H9 (cell line): ENCODE measurements at regions not wholly inside any gene's neighbourhood (a gene's known extent, or its start where the extent isn't known, plus 50 kb on each side); places are given as distances from the start of the nearest gene placed in this dataset.

Experiments
- DNase-seq: peaks from one replicate; pipeline ENCODE4 v3.0.0-alpha.2; 2017
- H2AFZ ChIP-seq: one replicate; pipeline ENCODE4 v1.6.1; 2013; ENCODE audit warnings: mild to moderate bottlenecking, low read length, control low read depth, moderate library complexity
- H2AK5ac ChIP-seq: 2 replicates; pipeline ENCODE4 v1.6.1; 2013; ENCODE audit warnings: low read length, control low read depth, mixed read lengths; ENCODE audit not compliant: insufficient read length
- H2BK120ac ChIP-seq: one replicate; pipeline ENCODE4 v1.6.1; 2013; ENCODE audit warnings: low read depth, mild to moderate bottlenecking, low read length, control low read depth, inconsistent platforms; ENCODE audit not compliant: poor library complexity, severe bottlenecking
- H2BK12ac ChIP-seq: 2 replicates; pipeline ENCODE4 v1.6.1; 2013; ENCODE audit warnings: low read length, control low read depth, mixed read lengths, low read depth; ENCODE audit not compliant: insufficient read length
- H2BK15ac ChIP-seq: 2 replicates; pipeline ENCODE4 v1.6.1; 2013; ENCODE audit warnings: low read depth, low read length, control low read depth
- H2BK20ac ChIP-seq: one replicate; pipeline ENCODE4 v1.6.1; 2013; ENCODE audit warnings: low read depth, mild to moderate bottlenecking, low read length, control low read depth, inconsistent platforms; ENCODE audit not compliant: poor library complexity, severe bottlenecking
- H2BK5ac ChIP-seq: 2 replicates; pipeline ENCODE4 v1.6.1; 2013; ENCODE audit warnings: low read length, control low read depth, mixed read lengths; ENCODE audit not compliant: insufficient read length
- H3K14ac ChIP-seq: 2 replicates; pipeline ENCODE4 v1.6.1; 2013; ENCODE audit warnings: low read length, control low read depth; ENCODE audit not compliant: insufficient read depth
- H3K18ac ChIP-seq: 2 replicates; pipeline ENCODE4 v1.6.1; 2013; ENCODE audit warnings: low read depth, mild to moderate bottlenecking, mixed read lengths, low read length, control low read depth; ENCODE audit not compliant: insufficient read length
- H3K23ac ChIP-seq: 2 replicates; pipeline ENCODE4 v1.6.1; 2013; ENCODE audit warnings: low read length, control low read depth, mixed read lengths, low read depth; ENCODE audit not compliant: insufficient read length
- H3K23me2 ChIP-seq: 2 replicates; pipeline ENCODE4 v1.6.1; 2013; ENCODE audit warnings: low read depth, mild to moderate bottlenecking, mixed read lengths, low read length, control low read depth; ENCODE audit not compliant: insufficient read length, poor library complexity, severe bottlenecking
- H3K27ac ChIP-seq: 2 replicates; pipeline ENCODE4 v1.5.1; 2013; ENCODE audit warnings: low read length, control low read depth, mixed read lengths, low read depth; ENCODE audit not compliant: insufficient read length
- H3K27me3 ChIP-seq: 2 replicates; pipeline ENCODE4 v1.6.1; 2013; ENCODE audit warnings: low read length, control low read depth, inconsistent platforms; ENCODE audit not compliant: insufficient read depth
- H3K4ac ChIP-seq: 2 replicates; pipeline ENCODE4 v1.6.1; 2013; ENCODE audit warnings: low read depth, mild to moderate bottlenecking, control low read depth, inconsistent platforms, low read length, moderate library complexity
- H3K4me1 ChIP-seq: 2 replicates; pipeline ENCODE4 v1.6.1; 2013; ENCODE audit warnings: low read length, control low read depth, inconsistent platforms; ENCODE audit not compliant: insufficient read depth
- H3K4me2 ChIP-seq: 2 replicates; pipeline ENCODE4 v1.6.1; 2013; ENCODE audit warnings: low read length, control low read depth, mixed read lengths; ENCODE audit not compliant: insufficient read length, insufficient read depth
- H3K56ac ChIP-seq: 2 replicates; pipeline ENCODE4 v1.6.1; 2013; ENCODE audit warnings: low read depth, mild to moderate bottlenecking, mixed read lengths, low read length, control low read depth; ENCODE audit not compliant: insufficient read length
- H3K79me1 ChIP-seq: 2 replicates; pipeline ENCODE4 v1.6.1; 2013; ENCODE audit warnings: low read depth, mild to moderate bottlenecking, moderate library complexity, low read length, control low read depth, inconsistent platforms; ENCODE audit not compliant: insufficient read depth, poor library complexity, severe bottlenecking
- H3K79me2 ChIP-seq: 2 replicates; pipeline ENCODE4 v1.6.1; 2013; ENCODE audit warnings: low read length, control low read depth, inconsistent platforms; ENCODE audit not compliant: insufficient read depth
- H3K9ac ChIP-seq: 2 replicates; pipeline ENCODE4 v1.6.1; 2013; ENCODE audit warnings: low read length, control low read depth, mixed read lengths; ENCODE audit not compliant: insufficient read length; ENCODE audit errors: extremely low read depth
- H3K9me3 ChIP-seq: one replicate; pipeline ENCODE4 v1.6.1; 2013; ENCODE audit warnings: low read depth, low read length, inconsistent platforms; ENCODE audit not compliant: control insufficient read depth
- H3T11ph ChIP-seq: one replicate; pipeline ENCODE4 v1.6.1; 2013; ENCODE audit warnings: mild to moderate bottlenecking, low read length, control low read depth, inconsistent platforms
- H4K20me1 ChIP-seq: one replicate; pipeline ENCODE4 v1.6.1; 2013; ENCODE audit not compliant: control insufficient read depth, insufficient read length, insufficient read depth
- H4K5ac ChIP-seq: 2 replicates; pipeline ENCODE4 v1.6.1; 2013; ENCODE audit warnings: low read depth, mild to moderate bottlenecking, mixed read lengths, low read length, control low read depth; ENCODE audit not compliant: insufficient read length
- H4K8ac ChIP-seq: replicated peaks from 2 replicates; pipeline ENCODE4 v1.6.1; 2013; ENCODE audit warnings: low read length, control low read depth, mixed read lengths, low read depth; ENCODE audit not compliant: insufficient read length
- H4K91ac ChIP-seq: 2 replicates; pipeline ENCODE4 v1.6.1; 2013; ENCODE audit warnings: low read depth, mild to moderate bottlenecking, moderate library complexity, mixed read lengths, low read length, control low read depth; ENCODE audit not compliant: insufficient read length
- H3K27ac Mint-ChIP-seq, 3 experiments: 2 replicates in 2 of 3; 3 replicates in 1 of 3; pipeline ENCODE4 v1.8.0; 2020 to 2021; ENCODE audit warnings: mixed read lengths in 3 of 3, mild to moderate bottlenecking in 1 of 3, moderate library complexity in 1 of 3
- H3K27me3 Mint-ChIP-seq: 2 replicates; pipeline ENCODE4 v1.8.0; 2021; ENCODE audit warnings: low read depth, mild to moderate bottlenecking, moderate library complexity, mixed read lengths
- H3K36me3 Mint-ChIP-seq, 3 experiments: 2 replicates in 2 of 3; 3 replicates in 1 of 3; pipeline ENCODE4 v1.8.0; 2020 to 2021; ENCODE audit warnings: low read depth in 3 of 3, mixed read lengths in 3 of 3; ENCODE audit not compliant: insufficient read depth in 1 of 3
- H3K4me1 Mint-ChIP-seq, 2 experiments: 2 replicates each; pipeline ENCODE4 v1.8.0; 2020; ENCODE audit warnings: mixed read lengths in 2 of 2
- H3K4me3 Mint-ChIP-seq, 2 experiments: 2 replicates in 1 of 2; 3 replicates in 1 of 2; pipeline ENCODE4 v1.8.0; 2020 to 2021; ENCODE audit warnings: mild to moderate bottlenecking in 2 of 2, mixed read lengths in 2 of 2, moderate library complexity in 1 of 2
- H3K9me3 Mint-ChIP-seq, 2 experiments: 2 replicates in 1 of 2; 3 replicates in 1 of 2; pipeline ENCODE4 v1.8.0; 2020; ENCODE audit warnings: mild to moderate bottlenecking in 2 of 2, mixed read lengths in 2 of 2, moderate library complexity in 1 of 2
- CTCF ChIP-seq: fragments of 200-600 bp; sonication (generic); conservative IDR thresholded peaks from 3 replicates; pipeline ENCODE4 v1.8.0; 2021; ENCODE audit warnings: antibody characterized with exemption, mild to moderate bottlenecking
- WGBS: extraction: QIAGEN DNeasy Blood & Tissue Kit; methylation state at CpG from one replicate; pipeline ENCODE4 v1.1.7; 2013; ENCODE audit warnings: missing lambda C conversion rate, low lambda C conversion rate, mixed read lengths; ENCODE audit not compliant: insufficient read length; ENCODE audit errors: extremely low coverage; 5-methylcytosine and 5-hydroxymethylcytosine counted together

GRCh38 chr5:15406478-15406877 is 93.5 kb upstream of the FBXL7 start:
- Histone ChIP-seq H3K9me3 (no peaks in the 10 kb centered on the region), H4K91ac (no peak overlapping the region), H2BK20ac (no peak overlapping the region), H4K5ac (no peak overlapping the region), H3K18ac (no peak overlapping the region), H2AFZ (no peak overlapping the region), H3K23ac (no peak overlapping the region), H3K27ac (no peak overlapping the region), H3K4ac (no peak overlapping the region), H3K56ac (no peak overlapping the region), H3K79me1 (no peaks in the 10 kb centered on the region), H3K23me2 (no peaks in the 10 kb centered on the region), H3K9ac (no peak overlapping the region), H3T11ph (no peak overlapping the region), H3K4me1 (no peaks in the 10 kb centered on the region), H3K4me2 (no peak overlapping the region), H2BK5ac (no peak overlapping the region), H2AK5ac (no peak overlapping the region), H3K79me2 (no peaks in the 10 kb centered on the region), H2BK12ac (no peak overlapping the region), H3K27me3 (no peaks in the 10 kb centered on the region), H4K8ac (no peak overlapping the region), H2BK120ac (no peak overlapping the region), H2BK15ac (no peak overlapping the region), H4K20me1 (no peaks in the 10 kb centered on the region), H3K14ac (no peak overlapping the region)
- Mint-ChIP-seq H3K27me3 (no peaks in the 10 kb centered on the region), H3K9me3 (peaks cover 16 to 19% of the 10 kb centered on the region in 2 experiments), H3K36me3 (peaks cover 0 to 11% (median 0%) of the 10 kb centered on the region in 3 experiments; a peak in 2 of 7 replicates), H3K4me3 (no peak overlapping the region), H3K4me1 (no peaks in the 10 kb centered on the region), H3K27ac (no peak overlapping the region)
- TF ChIP-seq CTCF, result no peak
- DNase-seq, result no peak
- 100% methylated on average over 1 of the region's 1 CpG for WGBS
